GM19238 (cell line): ENCODE measurements at regions not wholly inside any gene's neighbourhood (a gene's known extent, or its start where the extent isn't known, plus 50 kb on each side); places are given as distances from the start of the nearest gene placed in this dataset.

Source experiments
- DNase-seq: peaks from one replicate; pipeline ENCODE4 v3.0.0; 2011; ENCODE audit warnings: low spot score; ENCODE audit not compliant: insufficient read length

- DNase-seq = no peak
These were observed 521.2 kb downstream of the ZIC1 start for GRCh38 chr3:147930232-147930807.

- DNase-seq = no peak
These were observed 525.5 kb downstream of the ZIC1 start for GRCh38 chr3:147934451-147935180.

GRCh38 chr3:147937341-147937740, 528.2 kb downstream of the ZIC1 start:
- no peak for DNase-seq

- DNase-seq = no peak
These were observed 528.7 kb downstream of the ZIC1 start for GRCh38 chr3:147937891-147938290.

DNA sequence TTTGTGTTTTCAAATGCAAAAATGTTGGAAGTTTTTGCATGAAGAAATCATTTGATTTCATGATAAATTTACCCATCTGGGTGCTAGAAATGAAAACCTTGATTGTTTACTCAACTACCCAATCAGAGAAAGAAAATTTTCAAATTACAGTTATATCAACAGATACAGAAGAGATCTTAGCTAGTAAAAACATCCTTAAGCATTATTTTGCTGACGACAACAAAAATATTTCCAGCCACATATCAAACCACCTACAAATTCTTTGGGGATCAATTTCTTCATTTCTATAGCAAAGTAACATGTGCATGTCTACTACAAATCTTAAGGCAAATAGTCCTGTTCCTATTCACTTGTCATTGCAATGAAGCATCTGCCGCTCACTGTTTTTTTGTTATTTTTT, 530.3 kb downstream of the ZIC1 start:
- no peak for DNase-seq

GRCh38 chr3:147939839-147940238, 530.7 kb downstream of the ZIC1 start:
- no peak for DNase-seq

DNA sequence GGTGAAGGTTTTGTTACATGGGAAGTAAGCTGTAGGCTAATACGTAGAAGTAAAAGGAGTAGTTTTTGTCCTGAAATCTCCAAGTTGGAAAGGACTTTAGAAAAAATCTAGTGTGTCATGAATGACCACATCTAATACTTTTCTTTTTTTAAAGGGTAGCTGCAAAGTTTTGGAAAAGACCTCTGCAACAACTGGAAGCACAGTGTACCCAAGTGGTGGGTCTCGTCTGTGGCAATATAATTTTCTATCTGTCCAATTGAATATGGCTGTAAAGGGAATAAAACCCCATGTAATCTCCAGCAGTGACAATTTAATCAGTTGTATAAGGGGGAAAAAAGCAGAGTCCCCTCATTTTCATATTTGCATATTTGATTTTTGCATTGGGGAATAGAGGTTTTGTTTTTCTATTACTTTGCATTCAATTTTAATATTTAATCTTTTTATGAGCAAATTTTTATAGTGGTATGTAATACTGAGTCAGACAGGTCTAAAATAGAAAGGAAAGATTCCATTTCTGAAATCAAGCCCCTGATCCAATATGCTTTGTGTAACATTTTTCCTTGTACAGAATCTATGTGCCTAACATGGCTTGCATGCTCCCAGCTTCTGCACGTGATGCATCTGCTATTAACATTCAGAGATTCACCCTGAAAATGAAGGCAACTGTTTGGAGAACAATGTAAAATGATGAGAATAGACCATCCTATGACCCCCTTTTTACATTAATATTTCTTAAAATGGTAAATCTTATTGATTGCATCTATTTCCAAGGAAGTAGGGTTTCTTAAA, 531.4 kb downstream of the ZIC1 start:
- DNase-seq = no peak

DNA sequence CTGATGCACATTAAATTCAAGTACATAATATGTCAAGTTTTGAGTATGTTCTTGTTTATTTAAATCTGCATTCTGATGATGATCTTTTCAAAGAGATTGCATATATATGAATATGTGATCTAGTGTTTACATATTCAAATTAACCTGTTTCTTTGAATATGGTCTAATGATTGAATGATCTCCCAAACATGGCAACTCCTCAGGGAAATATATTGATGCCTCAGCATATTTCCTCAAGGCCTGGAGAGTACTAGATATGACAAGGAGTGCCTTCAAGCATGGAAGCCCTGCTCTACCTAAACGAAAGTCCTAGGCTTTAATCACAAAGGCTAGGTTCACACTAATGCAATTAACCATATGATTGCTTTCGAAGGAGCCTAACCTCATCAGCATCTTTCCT, 532.8 kb downstream of the ZIC1 start:
- DNase-seq = no peak

GRCh38 chr3:147943265-147943945, 534.2 kb downstream of the ZIC1 start:
- DNase-seq = no peak

- DNase-seq = peak; percentile 7
These were observed 536.9 kb downstream of the ZIC1 start for GRCh38 chr3:147945968-147946519.

GRCh38 chr3:147956615-147957014, 547.5 kb downstream of the ZIC1 start:
- DNase-seq = no peak

DNA sequence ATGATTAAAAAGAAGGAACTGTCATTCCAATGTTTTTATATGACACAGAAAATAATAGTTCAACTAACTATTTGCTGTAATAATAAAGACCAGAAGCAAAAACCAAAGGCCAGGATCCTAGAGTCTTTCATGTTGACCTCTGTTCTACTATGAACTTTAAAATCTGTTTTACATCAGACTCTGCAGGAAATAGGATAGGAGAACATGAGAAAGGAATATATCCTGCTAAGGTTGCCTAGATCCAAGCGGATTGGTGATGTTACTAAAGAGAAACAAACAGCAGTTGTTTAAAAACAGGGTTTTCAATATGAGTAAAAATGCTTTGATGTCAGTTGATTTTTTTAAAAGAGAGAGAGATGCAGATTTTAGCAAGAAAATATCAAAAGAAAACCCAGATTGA, 549.6 kb downstream of the ZIC1 start:
- no peak for DNase-seq

DNA sequence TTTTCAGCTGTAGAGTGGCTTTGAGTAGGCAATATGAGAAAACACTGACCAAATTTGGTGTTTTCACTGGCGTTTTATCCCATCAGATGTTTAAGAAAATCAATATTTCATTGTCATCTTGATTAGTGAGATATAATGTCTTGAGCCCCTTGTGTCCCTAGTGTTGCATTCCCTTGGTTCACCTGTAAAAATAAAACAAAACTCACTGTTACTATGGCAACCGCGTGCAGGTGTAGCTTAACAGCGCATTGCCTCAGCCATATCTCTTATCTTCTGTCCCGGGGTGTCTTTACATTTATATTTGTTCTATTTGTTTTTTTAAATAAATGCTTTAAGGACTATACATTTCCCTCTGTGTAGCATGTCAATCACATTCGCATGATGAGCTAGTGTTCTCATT, 551.6 kb downstream of the ZIC1 start:
- no peak for DNase-seq

DNA sequence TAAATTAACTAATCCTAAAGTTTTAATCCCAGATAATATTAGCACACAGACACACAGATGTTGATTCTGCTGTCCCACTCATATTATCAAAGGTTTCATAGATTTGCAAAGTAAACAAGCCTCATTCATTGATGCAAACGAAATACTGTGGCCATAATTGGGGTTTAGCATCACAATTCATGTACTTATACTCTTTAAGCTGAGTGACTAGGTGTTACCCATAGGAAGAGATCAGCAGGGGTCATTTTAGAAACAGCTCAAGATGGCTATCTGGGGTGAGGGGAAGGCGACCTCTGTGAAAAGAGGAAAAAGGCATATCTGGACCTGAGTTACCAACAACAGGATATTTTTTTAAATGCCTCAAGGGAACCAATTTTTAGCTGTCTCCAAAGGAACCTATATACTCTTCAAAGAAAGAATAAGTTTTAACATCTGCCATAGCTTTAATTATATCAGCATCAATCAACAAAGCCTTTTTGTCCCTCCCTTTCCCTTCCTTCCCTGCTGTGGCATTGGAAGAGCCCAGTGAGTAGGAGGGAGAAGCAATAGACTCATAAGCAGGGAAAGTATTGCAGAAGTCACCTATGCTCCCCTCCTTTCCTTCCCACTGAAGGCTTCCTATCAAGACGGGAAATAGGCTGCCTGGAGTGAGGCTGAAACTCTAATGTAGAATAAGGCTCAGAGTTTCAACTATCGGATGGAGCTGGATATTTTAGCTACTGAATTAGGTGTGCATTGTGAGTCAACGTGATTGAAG, 553.4 kb downstream of the ZIC1 start:
- DNase-seq = no peak

GRCh38 chr3:147963711-147964110, 554.5 kb downstream of the ZIC1 start:
- no peak for DNase-seq

- no peak for DNase-seq
These were observed 566.0 kb downstream of the ZIC1 start for GRCh38 chr3:147975165-147975564.

DNA sequence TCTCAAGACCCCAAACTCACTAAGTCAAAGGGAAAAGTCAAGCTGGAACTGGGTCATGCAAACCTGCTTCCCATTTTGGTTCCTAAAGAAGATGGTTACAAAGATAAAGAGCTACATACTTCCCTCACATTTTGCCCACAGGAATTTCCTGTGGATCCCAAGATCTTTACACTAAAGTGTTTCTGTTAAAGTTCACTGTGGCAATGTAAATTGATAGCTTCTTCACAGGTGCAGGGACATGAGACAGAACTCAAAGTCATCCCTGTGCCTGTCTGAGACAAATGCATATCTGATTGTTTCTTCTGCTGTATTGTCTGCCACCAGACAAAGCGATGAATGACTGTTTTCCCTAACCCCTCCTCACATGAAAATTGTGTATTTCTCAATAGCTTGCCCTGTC, 567.8 kb downstream of the ZIC1 start:
- no peak for DNase-seq

DNA sequence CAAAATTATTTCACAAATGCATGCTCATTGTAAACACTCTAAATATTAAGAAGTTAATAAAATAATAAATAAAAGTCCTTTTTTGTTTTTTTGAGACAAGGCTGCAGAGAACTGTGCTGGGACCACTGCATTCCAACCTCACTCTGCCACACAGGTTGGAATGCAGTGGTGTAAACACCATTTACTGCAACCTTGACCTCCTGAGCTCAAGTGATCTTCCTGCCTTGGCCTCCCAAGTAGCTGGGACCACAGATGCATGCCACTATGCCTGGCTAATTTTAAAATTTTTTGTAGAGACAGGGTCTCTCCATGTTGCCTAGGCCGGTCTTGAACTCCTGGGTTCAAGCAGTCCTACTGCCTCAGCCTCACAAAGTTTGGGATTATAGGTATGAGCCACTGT, 578.4 kb downstream of the ZIC1 start:
- DNase-seq = no peak

DNA sequence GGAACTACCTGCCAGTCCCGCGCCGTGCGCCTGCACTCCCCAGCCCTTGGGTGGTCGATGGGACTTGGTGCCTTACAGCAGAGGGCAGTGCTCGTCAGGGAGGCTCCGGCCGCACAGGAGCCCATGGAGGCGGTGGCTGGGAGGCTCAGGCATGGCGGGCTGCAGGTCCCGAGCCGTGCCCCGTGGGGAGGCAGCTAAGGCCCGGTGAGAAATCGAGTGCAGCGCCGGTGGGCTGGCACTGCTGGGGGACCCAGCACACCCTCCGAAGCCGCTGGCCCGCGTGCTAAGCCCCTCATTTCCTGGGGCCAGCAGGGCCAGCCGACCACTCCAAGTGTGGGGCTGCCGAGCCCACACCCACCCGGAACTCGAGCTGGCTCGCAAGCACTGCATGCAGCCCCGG, 580.2 kb downstream of the ZIC1 start:
- no peak for DNase-seq

DNA sequence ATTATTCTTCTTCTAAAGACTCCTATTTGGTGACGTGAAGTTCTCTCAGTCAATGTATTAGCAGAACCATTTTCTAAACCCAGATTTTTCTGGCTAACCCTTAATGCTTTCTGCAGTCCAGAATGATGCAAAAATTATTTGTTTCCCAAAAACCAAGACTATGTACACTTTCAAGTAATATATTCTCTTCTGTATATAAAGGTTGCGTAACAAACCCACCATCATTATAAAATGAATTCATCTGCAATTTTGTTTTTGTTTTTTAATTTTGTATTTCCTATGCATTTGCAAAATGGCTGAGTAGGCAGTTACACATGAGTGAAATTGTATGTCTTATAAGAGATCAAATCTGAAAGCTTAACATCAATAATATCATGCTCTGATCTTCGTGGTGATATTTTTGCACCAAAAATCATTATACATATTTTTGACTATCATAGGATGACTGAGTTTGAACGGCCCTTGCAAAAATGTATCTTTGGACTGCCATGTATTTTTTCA, 593.6 kb downstream of the ZIC1 start:
- no peak for DNase-seq

GRCh38 chr3:148004331-148004730, 595.2 kb downstream of the ZIC1 start:
- no peak for DNase-seq
